IPS DF 4.7 (cell line): ENCODE measurements at regions not wholly inside any gene's neighbourhood (a gene's known extent, or its start where the extent isn't known, plus 50 kb on each side); places are given as distances from the start of the nearest gene placed in this dataset.

Experiments used
- DNase-seq: peaks from one replicate; pipeline ENCODE4 v3.0.0-alpha.2; 2013; ENCODE audit warnings: low spot score; ENCODE audit errors: extremely low read depth

- no peak for DNase-seq
Measured at GRCh38 chr2:104598636-104599035, 255.3 kb upstream of the POU3F3 start.

GRCh38 chr2:104599787-104600510 lies 254.0 kb upstream of the POU3F3 start:
- no peak for DNase-seq

GRCh38 chr2:104606056-104606455 lies 247.9 kb upstream of the POU3F3 start:
- DNase-seq = no peak

GRCh38 chr2:104616856-104617255 lies 237.1 kb upstream of the POU3F3 start:
- DNase-seq = no peak

GRCh38 chr2:104620801-104621200 lies 233.1 kb upstream of the POU3F3 start:
- no peak for DNase-seq

GRCh38 chr2:104635608-104636007 lies 218.3 kb upstream of the POU3F3 start:
- DNase-seq = no peak

GRCh38 chr2:104638190-104638858 lies 215.6 kb upstream of the POU3F3 start:
- DNase-seq = no peak

GRCh38 chr2:104638859-104639202 lies 215.1 kb upstream of the POU3F3 start:
- no peak for DNase-seq

- DNase-seq = no peak
Measured at GRCh38 chr2:104641786-104642185, 212.1 kb upstream of the POU3F3 start.

- DNase-seq = no peak
Measured at GRCh38 chr2:104648376-104648775, 205.5 kb upstream of the POU3F3 start.

- DNase-seq = no peak
Measured at GRCh38 chr2:104649866-104650265, 204.0 kb upstream of the POU3F3 start.

GRCh38 chr2:104650405-104650996 lies 203.4 kb upstream of the POU3F3 start:
- no peak for DNase-seq

GRCh38 chr2:104654811-104655210 lies 199.1 kb upstream of the POU3F3 start:
- no peak for DNase-seq

GRCh38 chr2:104656571-104657163 lies 197.2 kb upstream of the POU3F3 start:
- DNase-seq = no peak

- no peak for DNase-seq
Measured at GRCh38 chr2:104658144-104658835, 195.6 kb upstream of the POU3F3 start.

GRCh38 chr2:104658904-104659591 lies 194.9 kb upstream of the POU3F3 start:
- DNase-seq = no peak

- DNase-seq = no peak
Measured at GRCh38 chr2:104660991-104661390, 192.9 kb upstream of the POU3F3 start.

- no peak for DNase-seq
Measured at GRCh38 chr2:104664672-104665071, 189.2 kb upstream of the POU3F3 start.

GRCh38 chr2:104668631-104669030 lies 185.3 kb upstream of the POU3F3 start:
- DNase-seq = no peak

GRCh38 chr2:104673225-104673624 lies 180.7 kb upstream of the POU3F3 start:
- DNase-seq = no peak

- DNase-seq = no peak
Measured at GRCh38 chr2:104678181-104678580, 175.7 kb upstream of the POU3F3 start.
